ENCODE measurements at regions not wholly inside any gene's neighbourhood (a gene's known extent, or its start where the extent isn't known, plus 50 kb on each side); places are given as distances from the start of the nearest gene placed in this dataset.

DNA sequence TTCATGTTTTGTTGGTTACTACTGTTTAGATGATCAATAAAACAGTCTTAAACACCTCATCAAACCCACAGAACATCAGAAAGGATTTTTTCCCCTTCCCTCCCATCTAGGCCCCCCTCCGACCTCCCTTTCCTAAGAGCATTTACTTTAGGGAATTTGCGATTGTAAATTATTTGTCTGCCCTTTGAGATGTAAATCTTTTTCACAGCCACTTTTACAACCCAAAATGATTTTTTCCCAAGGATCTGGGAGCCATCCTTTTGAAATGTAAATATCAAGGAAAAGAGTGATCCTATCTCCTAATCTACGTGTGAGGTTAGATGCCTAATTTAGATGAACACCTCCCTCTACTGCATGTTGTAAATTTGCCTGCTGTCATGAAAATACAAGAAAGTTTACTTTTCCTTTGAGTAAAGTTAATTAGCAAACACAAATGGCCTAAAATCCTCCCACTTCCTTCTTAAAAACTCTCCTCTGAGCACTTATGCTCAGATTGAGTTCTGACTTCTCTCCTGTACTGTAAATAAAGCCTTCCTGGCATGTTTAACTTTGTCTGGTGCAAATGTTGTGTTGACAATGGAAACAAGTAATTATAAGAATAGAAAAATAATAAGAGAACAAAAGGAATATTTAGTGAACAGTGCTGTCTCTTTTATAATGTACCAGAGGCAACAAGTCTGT is 1646.9 kb upstream of the SPRY2 start:
- ChIA-PET CTCF (interaction anchor here (0.6 to 1.9 kb wide), 7 partner anchors 9 to 926 kb away, joined by 3 to 9 read pairs (median 3); no protein-coding TSS in a partner anchor), POLR2A (no interaction called here)
- TF ChIP-seq SUZ12 (IDR thresholded peaks at IDR 0.05): no peak
- TF ChIP-seq, protein P1, sequence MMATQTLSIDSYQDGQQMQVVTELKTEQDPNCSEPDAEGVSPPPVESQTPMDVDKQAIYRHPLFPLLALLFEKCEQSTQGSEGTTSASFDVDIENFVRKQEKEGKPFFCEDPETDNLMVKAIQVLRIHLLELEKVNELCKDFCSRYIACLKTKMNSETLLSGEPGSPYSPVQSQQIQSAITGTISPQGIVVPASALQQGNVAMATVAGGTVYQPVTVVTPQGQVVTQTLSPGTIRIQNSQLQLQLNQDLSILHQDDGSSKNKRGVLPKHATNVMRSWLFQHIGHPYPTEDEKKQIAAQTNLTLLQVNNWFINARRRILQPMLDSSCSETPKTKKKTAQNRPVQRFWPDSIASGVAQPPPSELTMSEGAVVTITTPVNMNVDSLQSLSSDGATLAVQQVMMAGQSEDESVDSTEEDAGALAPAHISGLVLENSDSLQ (IDR thresholded peaks at IDR 0.05): peak; percentile 41
- no peak for DNase-seq (ENCODE audit: extremely low spot score)

DNA sequence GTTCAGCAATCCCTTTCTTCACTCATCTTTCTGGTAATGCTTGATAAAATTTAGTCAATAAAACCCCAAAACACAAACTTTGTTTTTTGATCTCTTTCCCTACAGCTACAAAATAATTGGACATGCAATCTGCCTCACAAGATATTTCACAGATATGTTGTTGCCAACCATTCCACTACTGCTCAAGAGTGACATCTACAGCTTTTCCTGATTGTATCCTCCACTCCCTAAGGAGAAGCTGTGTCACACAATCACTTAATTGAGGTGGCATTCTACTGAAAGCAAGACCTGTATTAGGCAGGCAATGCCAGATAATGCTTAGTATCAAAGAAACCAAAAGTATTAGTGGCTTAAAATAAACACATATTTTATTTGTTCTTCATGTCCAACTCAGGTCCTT is 1646.2 kb upstream of the SPRY2 start:
- POLR2A ChIA-PET: no interaction called here
- CTCF ChIA-PET: interaction anchor here (0.6 to 1.9 kb wide), 9 partner anchors 9 to 925 kb away, joined by 3 to 9 read pairs (median 3); no protein-coding TSS in a partner anchor
- peak; percentile 33 for DNase-seq (ENCODE audit: extremely low spot score)
- no peak for TF ChIP-seq LEF1 (IDR thresholded peaks at IDR 0.05; ENCODE audit: borderline replicate concordance)
- no peak for TF ChIP-seq BHLHE40 (IDR thresholded peaks at IDR 0.05; ENCODE audit: borderline replicate concordance)
- no peak for TF ChIP-seq SUZ12 (IDR thresholded peaks at IDR 0.05)
- no peak for TF ChIP-seq FOXM1 (IDR thresholded peaks at IDR 0.05; ENCODE audit: borderline replicate concordance)
- no peak for TF ChIP-seq NFRKB (IDR thresholded peaks at IDR 0.05)
- TF ChIP-seq, protein P1 (IDR thresholded peaks at IDR 0.05): peak; percentile 63

DNA sequence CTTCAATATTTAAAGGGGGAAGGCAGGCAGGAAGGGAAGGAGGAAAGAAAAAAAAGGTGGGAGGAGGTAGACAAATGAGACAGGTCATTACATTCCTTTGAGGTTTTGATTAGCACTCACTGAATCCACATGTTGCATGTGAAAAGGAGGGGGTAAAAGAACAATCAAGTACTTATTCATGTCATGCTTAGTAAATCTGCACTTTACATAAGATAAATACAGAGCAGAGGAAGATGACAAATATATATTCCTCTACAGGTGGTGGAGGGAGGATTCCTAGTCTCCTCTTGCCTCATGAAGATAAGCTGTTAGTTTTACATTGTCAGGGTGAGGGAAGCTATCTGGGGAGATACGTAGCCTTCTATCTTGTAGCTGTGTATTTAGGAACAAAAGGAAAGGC is 1645.4 kb upstream of the SPRY2 start:
- TF ChIP-seq LEF1 (IDR thresholded peaks at IDR 0.05; ENCODE audit: borderline replicate concordance): no peak
- TF ChIP-seq BHLHE40 (IDR thresholded peaks at IDR 0.05; ENCODE audit: borderline replicate concordance): no peak
- TF ChIP-seq FOXA1 (IDR thresholded peaks at IDR 0.05): no peak
- TF ChIP-seq SUZ12 (IDR thresholded peaks at IDR 0.05): no peak
- TF ChIP-seq ARNT (IDR thresholded peaks at IDR 0.05): no peak
- TF ChIP-seq HDGF (IDR thresholded peaks at IDR 0.05; ENCODE audit: borderline replicate concordance): no peak
- TF ChIP-seq FOXK2 (IDR thresholded peaks at IDR 0.05): no peak
- TF ChIP-seq ELF4 (IDR thresholded peaks at IDR 0.05): no peak
- TF ChIP-seq TARDBP (IDR thresholded peaks at IDR 0.05): no peak
- no peak for TF ChIP-seq L3MBTL2 (conservative IDR thresholded peaks at IDR 0.05)
- no peak for TF ChIP-seq NFRKB (IDR thresholded peaks at IDR 0.05)
- TF ChIP-seq, protein P1 (IDR thresholded peaks at IDR 0.05): no peak
- no peak for TF ChIP-seq FOXM1 (IDR thresholded peaks at IDR 0.05; ENCODE audit: borderline replicate concordance)
- TF ChIP-seq SP1 (IDR thresholded peaks at IDR 0.05): no peak
- no peak for TF ChIP-seq CTBP1 (IDR thresholded peaks at IDR 0.05; ENCODE audit: borderline replicate concordance)
- TF ChIP-seq ZNF384 (IDR thresholded peaks at IDR 0.05): no peak
- CTCF ChIA-PET: interaction anchor here (0.9 to 1.9 kb wide), 5 partner anchors 8 to 347 kb away, joined by 3 to 9 read pairs (median 4); no protein-coding TSS in a partner anchor
- DNase-seq (ENCODE audit: extremely low spot score): no peak
- POLR2A ChIA-PET: no interaction called here

DNA sequence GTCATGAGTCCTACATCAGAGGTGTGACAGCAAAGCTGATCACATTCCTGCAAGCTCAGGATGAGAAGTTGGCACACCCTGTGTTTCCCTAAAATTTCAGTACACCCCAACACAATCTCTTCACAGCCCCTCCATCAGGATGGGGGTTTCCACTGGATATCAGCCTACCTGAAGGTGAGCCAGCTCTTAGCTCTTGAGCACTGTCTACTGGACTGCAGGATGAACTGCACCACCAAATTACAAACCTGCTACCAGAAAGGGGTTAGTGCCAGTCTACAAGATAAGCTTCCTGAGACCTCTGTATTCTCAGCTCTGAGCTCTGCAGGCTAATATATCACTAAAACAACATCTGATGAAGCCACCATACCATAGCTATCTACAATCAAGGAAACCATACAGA is 1616.2 kb upstream of the SPRY2 start:
- no peak for TF ChIP-seq NFRKB (IDR thresholded peaks at IDR 0.05)
- POLR2A ChIA-PET: no interaction called here
- CTCF ChIA-PET: interaction anchor here (0.5 to 1.8 kb wide), 3 partner anchors 30 to 785 kb away, joined by 3 to 5 read pairs (median 4); no protein-coding TSS in a partner anchor
- DNase-seq (ENCODE audit: extremely low spot score): peak; percentile 60

DNA sequence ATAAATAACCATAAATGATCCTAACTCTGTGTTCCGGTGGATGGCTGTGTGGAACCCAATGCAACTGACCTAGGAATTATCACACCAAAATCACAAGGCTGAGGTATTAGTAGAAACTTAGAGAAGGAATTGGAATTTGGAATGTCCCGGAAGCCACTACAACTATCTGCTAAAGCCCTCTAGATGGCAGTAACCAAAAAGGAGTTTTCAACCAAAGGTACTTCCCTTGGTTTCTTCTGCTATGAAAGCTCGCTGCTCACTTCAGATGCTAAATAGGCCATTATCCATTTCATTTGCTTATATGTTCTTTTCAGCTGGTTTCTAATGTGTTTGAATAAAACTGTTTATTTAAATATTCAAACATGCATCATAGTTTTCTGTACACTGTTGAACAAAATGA is 1589.1 kb upstream of the SPRY2 start:
- no peak for TF ChIP-seq TARDBP (IDR thresholded peaks at IDR 0.05)
- no peak for TF ChIP-seq BHLHE40 (IDR thresholded peaks at IDR 0.05; ENCODE audit: borderline replicate concordance)
- DNase-seq (ENCODE audit: extremely low spot score): peak; percentile 58
- CTCF ChIA-PET: interaction anchor here (0.6 to 1.3 kb wide), 4 partner anchors 30 to 636 kb away, joined by 3 to 9 read pairs (median 3); no protein-coding TSS in a partner anchor
- POLR2A ChIA-PET: no interaction called here

DNA sequence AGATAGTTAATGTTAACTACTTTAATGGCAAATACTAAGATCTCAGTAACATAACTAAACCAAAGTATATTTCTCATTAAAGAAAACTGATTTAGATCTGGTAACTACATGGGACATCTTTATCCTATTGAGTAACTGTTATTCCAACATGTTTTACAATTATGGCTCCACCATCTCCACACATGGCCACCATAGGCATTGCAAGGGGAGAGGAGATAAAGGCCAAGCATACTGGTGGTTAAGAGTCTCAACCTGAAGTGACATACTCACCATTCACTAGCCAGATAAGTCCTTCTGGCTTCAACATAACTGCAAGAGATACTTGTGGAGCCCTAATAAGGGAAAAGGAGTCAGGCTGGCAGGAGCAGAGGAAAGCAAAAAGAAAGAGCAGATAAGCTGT is 1586.4 kb upstream of the SPRY2 start:
- TF ChIP-seq ARNT (IDR thresholded peaks at IDR 0.05): no peak
- no peak for TF ChIP-seq BHLHE40 (IDR thresholded peaks at IDR 0.05; ENCODE audit: borderline replicate concordance)
- CTCF ChIA-PET: no interaction called here
- POLR2A ChIA-PET: no interaction called here
- peak; percentile 28 for DNase-seq (ENCODE audit: extremely low spot score)

DNA sequence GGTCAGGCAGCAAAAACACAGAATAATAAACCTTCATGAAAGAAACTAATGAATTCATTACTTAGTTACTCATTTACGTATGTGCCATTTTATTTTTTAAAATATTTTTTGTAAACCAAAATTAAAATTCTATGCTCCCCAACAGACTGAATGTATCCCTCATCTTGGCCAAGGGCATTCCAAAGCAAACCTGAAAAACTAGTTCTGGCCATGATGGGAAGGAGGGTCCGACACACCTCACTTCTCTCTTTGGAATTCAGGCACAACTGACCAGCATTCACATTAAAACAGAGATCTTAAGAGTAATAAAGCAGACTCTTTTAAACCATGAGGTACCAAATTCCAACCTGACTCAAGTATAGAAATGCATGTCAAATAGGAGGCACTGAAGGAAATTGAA is 1576.9 kb upstream of the SPRY2 start:
- no peak for DNase-seq (ENCODE audit: extremely low spot score)
- ChIA-PET CTCF (no interaction called here), POLR2A (no interaction called here)
- TF ChIP-seq FOXA1 (IDR thresholded peaks at IDR 0.05) (no peak), ARNT (IDR thresholded peaks at IDR 0.05) (no peak), TARDBP (IDR thresholded peaks at IDR 0.05) (no peak), FOXM1 (IDR thresholded peaks at IDR 0.05; ENCODE audit: borderline replicate concordance) (no peak), HDGF (IDR thresholded peaks at IDR 0.05; ENCODE audit: borderline replicate concordance) (no peak)

DNA sequence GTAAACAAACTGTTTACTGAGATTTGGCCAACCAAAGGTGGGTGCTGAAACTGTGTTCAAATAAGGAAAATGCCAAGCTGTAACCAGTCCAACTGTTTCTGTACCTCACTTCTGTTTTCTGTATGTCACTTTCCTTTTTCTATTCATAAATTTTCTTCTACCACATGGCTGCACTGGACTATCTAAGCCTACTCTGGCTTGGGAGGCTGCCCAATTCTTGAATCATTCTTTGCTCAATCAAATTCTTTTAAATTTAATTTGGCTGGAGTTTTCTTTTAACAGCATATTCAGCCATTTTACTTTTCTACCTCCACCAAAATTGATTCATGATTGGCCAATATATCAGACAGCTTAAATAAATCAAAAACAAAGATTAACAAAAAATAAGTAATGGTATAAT is 1575.5 kb upstream of the SPRY2 start:
- POLR2A ChIA-PET: no interaction called here
- CTCF ChIA-PET: no interaction called here
- no peak for DNase-seq (ENCODE audit: extremely low spot score)
- no peak for TF ChIP-seq CTBP1 (IDR thresholded peaks at IDR 0.05; ENCODE audit: borderline replicate concordance)
- TF ChIP-seq ELF4 (IDR thresholded peaks at IDR 0.05): no peak
- no peak for TF ChIP-seq FOXK2 (IDR thresholded peaks at IDR 0.05)
- TF ChIP-seq L3MBTL2 (conservative IDR thresholded peaks at IDR 0.05): no peak
- no peak for TF ChIP-seq SP1 (IDR thresholded peaks at IDR 0.05)
- TF ChIP-seq FOXA1 (IDR thresholded peaks at IDR 0.05): no peak
- TF ChIP-seq BHLHE40 (IDR thresholded peaks at IDR 0.05; ENCODE audit: borderline replicate concordance): no peak
